HEK293T (cell line): ENCODE measurements at regions not wholly inside any gene's neighbourhood (a gene's known extent, or its start where the extent isn't known, plus 50 kb on each side); places are given as distances from the start of the nearest gene placed in this dataset.

Experiments used
- BHLHE40 ChIP-seq: fragments of 450-650 bp; IDR thresholded peaks from 2 replicates; pipeline ENCODE4 v1.6.1; 2016; ENCODE audit warnings: mild to moderate bottlenecking, moderate library complexity, borderline replicate concordance
- FOXA1 ChIP-seq: fragments of 450-650 bp; IDR thresholded peaks from 2 replicates; pipeline ENCODE4 v1.6.1; 2016; ENCODE audit warnings: mild to moderate bottlenecking
- FOXK2 ChIP-seq: fragments of 450-650 bp; IDR thresholded peaks from 2 replicates; pipeline ENCODE4 v1.6.1; 2016; ENCODE audit warnings: mild to moderate bottlenecking
- FOXM1 ChIP-seq: fragments of 450-650 bp; IDR thresholded peaks from 2 replicates; pipeline ENCODE4 v1.6.1; 2017; ENCODE audit warnings: mild to moderate bottlenecking, borderline replicate concordance
- HDGF ChIP-seq: fragments of 450-650 bp; IDR thresholded peaks from 2 replicates; pipeline ENCODE4 v1.6.1; 2017; ENCODE audit warnings: antibody characterized with exemption, borderline replicate concordance
- PKNOX1 ChIP-seq: fragments of 450-650 bp; IDR thresholded peaks from 2 replicates; pipeline ENCODE4 v1.6.1; 2016
- SP1 ChIP-seq: fragments of 450-650 bp; IDR thresholded peaks from 2 replicates; pipeline ENCODE4 v1.6.1; 2017
- TARDBP ChIP-seq: fragments of 450-650 bp; IDR thresholded peaks from 2 replicates; pipeline ENCODE4 v1.6.1; 2016

DNA sequence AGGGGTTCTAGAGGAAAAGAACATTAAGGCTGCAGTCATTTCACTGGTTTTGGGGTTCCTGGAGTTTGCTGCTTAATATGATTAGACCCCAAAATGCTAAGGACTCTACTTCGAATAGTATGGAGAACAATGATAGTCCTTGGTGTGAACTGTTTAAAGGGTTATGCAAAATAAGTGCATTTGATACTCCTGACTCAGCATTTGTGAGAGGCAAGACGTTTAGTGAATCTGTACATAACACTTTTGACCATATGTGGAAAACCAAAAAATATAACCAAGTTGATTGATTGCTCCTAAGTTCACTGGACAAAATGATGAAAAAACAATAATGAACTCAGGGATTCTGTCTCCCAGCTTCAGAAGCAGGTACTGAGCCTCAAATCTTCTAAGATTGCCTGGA is 414.1 kb downstream of the SH3BGRL start:
- TF ChIP-seq PKNOX1 (no peak), FOXA1 (no peak), SP1 (no peak), BHLHE40 (no peak), TARDBP (no peak), FOXK2 (no peak), HDGF (no peak), FOXM1 (no peak)
